ENCODE measurements at regions not wholly inside any gene's neighbourhood (a gene's known extent, or its start where the extent isn't known, plus 50 kb on each side); places are given as distances from the start of the nearest gene placed in this dataset.
"Not testable (repeated sequence)": the region's sequence is repeated elsewhere in the genome, so short reads cannot be mapped to it uniquely, and the experiment has no call there.

GRCh38 chrX:26778320-26778888, 562.4 kb downstream of the MAGEB5 start:
- Mint-ChIP-seq H3K4me3 (no peak overlapping the region), H3K27ac (no peak overlapping the region), H3K9me3 (peaks cover 0 to 8% (median 5%) of the 10 kb centered on the region in 7 donors), H3K36me3 (no peaks in the 10 kb centered on the region), H3K27me3 (ENCODE audit: low read depth in 3 of 3) (no peaks in the 10 kb centered on the region), H3K4me1 (no peaks in the 10 kb centered on the region)
- Histone ChIP-seq H3K36me3 (replicated peaks in 1 of 2; ENCODE audit: control insufficient read depth in 1 of 2, insufficient read depth in 2 of 2, low read length in 2 of 2) (no peaks in the 10 kb centered on the region), H2AFZ (ENCODE audit: insufficient read depth, low read depth, low read length, poor library complexity, severe bottlenecking) (no peak overlapping the region), H3K4me3 (replicated peaks in 1 of 3; ENCODE audit: low read depth in 2 of 3, low read length in 3 of 3) (no peak overlapping the region), H4K20me1 (ENCODE audit: insufficient read depth, low read length) (no peaks in the 10 kb centered on the region), H3K27me3 (ENCODE audit: control insufficient read depth in 2 of 2, insufficient read depth in 2 of 2, low read length in 2 of 2) (no peaks in the 10 kb centered on the region), H3K4me2 (replicated peaks; ENCODE audit: extremely low read depth, low read length, poor library complexity, severe bottlenecking) (no peak overlapping the region), H3K9me3 (replicated peaks in 1 of 2; ENCODE audit: control insufficient read depth in 1 of 2, insufficient read depth in 1 of 2, low read length in 2 of 2) (peaks cover 0 to 3% of the 10 kb centered on the region in 2 donors), H3K9ac (ENCODE audit: insufficient read depth, low read length, poor library complexity, severe bottlenecking) (no peak overlapping the region), H3K79me2 (ENCODE audit: insufficient read depth, low read length) (no peaks in the 10 kb centered on the region), H3K27ac (ENCODE audit: low read depth in 1 of 2, low read length in 2 of 2) (no peak overlapping the region), H3K4me1 (ENCODE audit: control insufficient read depth in 1 of 2, insufficient read depth in 2 of 2, low read length in 2 of 2) (no peaks in the 10 kb centered on the region)
- TF ChIP-seq CTCF (IDR thresholded peaks at IDR 0.05): no peak
- intact Hi-C loops (cut with micrococcal nuclease): no loop called here
- no peak for DNase-seq
- WGBS (ENCODE audit: insufficient coverage): no CpG with 5 or more reads among the region's 3 CpGs

DNA sequence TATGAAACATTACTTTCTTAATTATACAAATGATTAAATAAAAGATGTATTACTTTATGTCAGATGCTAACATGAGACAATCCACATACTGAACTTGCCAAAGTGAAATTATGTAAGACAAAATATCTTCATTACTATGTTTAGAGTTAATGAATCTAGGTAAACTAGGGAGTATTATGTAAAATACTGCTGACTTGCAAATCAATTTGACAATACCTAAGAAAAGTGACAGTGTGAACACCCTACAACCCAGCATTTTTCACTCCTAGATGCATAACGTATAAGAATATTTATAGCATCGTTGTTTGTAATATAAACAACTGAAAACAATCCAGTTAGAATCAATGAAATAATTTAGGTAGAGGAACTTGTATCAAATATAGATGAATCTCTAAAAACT, 546.3 kb downstream of the MAGEB5 start:
- no CpG with 5 or more reads among the region's 2 CpGs for WGBS (ENCODE audit: insufficient coverage)
- Histone ChIP-seq H3K4me2 (replicated peaks; ENCODE audit: extremely low read depth, low read length, poor library complexity, severe bottlenecking) (no peak overlapping the region), H3K4me3 (replicated peaks in 1 of 3; ENCODE audit: low read depth in 2 of 3, low read length in 3 of 3) (no peak overlapping the region), H4K20me1 (ENCODE audit: insufficient read depth, low read length) (no peaks in the 10 kb centered on the region), H2AFZ (ENCODE audit: insufficient read depth, low read depth, low read length, poor library complexity, severe bottlenecking) (no peak overlapping the region), H3K4me1 (ENCODE audit: control insufficient read depth in 1 of 2, insufficient read depth in 2 of 2, low read length in 2 of 2) (no peaks in the 10 kb centered on the region), H3K9me3 (replicated peaks in 1 of 2; ENCODE audit: control insufficient read depth in 1 of 2, insufficient read depth in 1 of 2, low read length in 2 of 2) (no peaks in the 10 kb centered on the region), H3K36me3 (replicated peaks in 1 of 2; ENCODE audit: control insufficient read depth in 1 of 2, insufficient read depth in 2 of 2, low read length in 2 of 2) (no peaks in the 10 kb centered on the region), H3K27ac (ENCODE audit: low read depth in 1 of 2, low read length in 2 of 2) (no peak overlapping the region), H3K9ac (ENCODE audit: insufficient read depth, low read length, poor library complexity, severe bottlenecking) (no peak overlapping the region), H3K79me2 (ENCODE audit: insufficient read depth, low read length) (no peaks in the 10 kb centered on the region), H3K27me3 (ENCODE audit: control insufficient read depth in 2 of 2, insufficient read depth in 2 of 2, low read length in 2 of 2) (no peaks in the 10 kb centered on the region)
- intact Hi-C loops (cut with micrococcal nuclease): no loop called here
- no peak for DNase-seq
- H3K9me3 Mint-ChIP-seq: no peaks in the 10 kb centered on the region
- H3K27ac Mint-ChIP-seq: no peak overlapping the region
- H3K4me3 Mint-ChIP-seq: no peak overlapping the region
- no peaks in the 10 kb centered on the region for H3K36me3 Mint-ChIP-seq
- no peaks in the 10 kb centered on the region for H3K4me1 Mint-ChIP-seq
- peaks cover 0 to 2% (median 0%) of the 10 kb centered on the region in 3 donors for H3K27me3 Mint-ChIP-seq (ENCODE audit: low read depth in 3 of 3)
- TF ChIP-seq CTCF (IDR thresholded peaks at IDR 0.05): no peak

GRCh38 chrX:26755760-26756159, 539.8 kb downstream of the MAGEB5 start:
- H3K27me3 Mint-ChIP-seq (ENCODE audit: low read depth in 3 of 3); H3K9me3 ChIP-seq (replicated peaks in 1 of 2; ENCODE audit: control insufficient read depth in 1 of 2, insufficient read depth in 1 of 2, low read length in 2 of 2); H3K27me3 ChIP-seq (ENCODE audit: control insufficient read depth in 2 of 2, insufficient read depth in 2 of 2, low read length in 2 of 2); H3K4me3 ChIP-seq (replicated peaks in 1 of 3; ENCODE audit: low read depth in 2 of 3, low read length in 3 of 3); H3K4me3 Mint-ChIP-seq; H3K27ac ChIP-seq (ENCODE audit: low read depth in 1 of 2, low read length in 2 of 2); H3K36me3 Mint-ChIP-seq; H2AFZ ChIP-seq (ENCODE audit: insufficient read depth, low read depth, low read length, poor library complexity, severe bottlenecking); H3K79me2 ChIP-seq (ENCODE audit: insufficient read depth, low read length); DNase-seq; H3K27ac Mint-ChIP-seq; H4K20me1 ChIP-seq (ENCODE audit: insufficient read depth, low read length); H3K4me1 ChIP-seq (ENCODE audit: control insufficient read depth in 1 of 2, insufficient read depth in 2 of 2, low read length in 2 of 2); H3K9ac ChIP-seq (ENCODE audit: insufficient read depth, low read length, poor library complexity, severe bottlenecking); H3K36me3 ChIP-seq (replicated peaks in 1 of 2; ENCODE audit: control insufficient read depth in 1 of 2, insufficient read depth in 2 of 2, low read length in 2 of 2); H3K9me3 Mint-ChIP-seq; intact Hi-C loops (cut with micrococcal nuclease); H3K4me1 Mint-ChIP-seq; H3K4me2 ChIP-seq (replicated peaks; ENCODE audit: extremely low read depth, low read length, poor library complexity, severe bottlenecking): not testable (repeated sequence)
- 75% methylated on average over 10 of the region's 13 CpGs for WGBS (ENCODE audit: insufficient coverage)

Data from CD14-positive monocyte (primary cell).